ENCODE measurements at regions not wholly inside any gene's neighbourhood (a gene's known extent, or its start where the extent isn't known, plus 50 kb on each side); places are given as distances from the start of the nearest gene placed in this dataset.

DNA sequence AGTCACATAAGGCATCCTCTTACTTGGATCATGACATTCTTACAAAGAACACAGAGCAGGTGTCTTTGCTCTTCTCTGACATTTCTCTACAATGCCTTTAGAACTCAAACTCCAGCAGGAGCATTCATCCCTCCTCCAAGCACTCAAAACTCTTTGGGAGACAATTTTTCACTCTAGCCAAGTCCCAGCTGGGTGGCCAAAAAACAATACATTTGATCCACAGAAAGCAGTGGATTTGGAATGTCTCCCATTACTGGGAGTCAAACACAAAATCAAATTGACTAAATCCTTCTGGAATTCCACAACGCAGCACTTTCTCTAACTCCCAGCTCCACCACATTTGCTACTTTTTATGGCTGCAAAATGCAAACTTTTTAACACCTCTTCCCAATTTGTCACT is 108.6 kb upstream of the VGLL2 start:
- intact Hi-C loops (cut with DNase I): no loop called here
- no peak for DNase-seq

DNA sequence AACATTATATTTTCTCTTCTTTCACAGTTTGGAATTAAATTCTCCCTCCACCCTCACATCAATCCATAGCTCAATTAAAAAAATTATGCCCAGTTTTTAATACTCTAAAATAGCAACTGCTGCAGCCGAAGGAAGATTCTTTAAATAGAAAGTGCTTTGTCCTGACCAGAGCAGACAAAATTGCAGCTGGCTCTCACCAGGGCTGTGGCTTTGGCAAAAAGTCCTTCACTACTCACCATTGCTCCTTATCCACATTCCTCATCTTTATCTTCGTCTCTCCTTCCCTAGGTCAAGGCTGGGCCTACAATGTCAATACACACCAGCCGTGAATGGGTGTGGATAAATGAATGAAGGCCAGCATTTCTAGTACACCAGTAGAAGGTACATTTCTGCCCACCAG is 107.9 kb upstream of the VGLL2 start:
- intact Hi-C loops (cut with DNase I): no loop called here
- DNase-seq: no peak

DNA sequence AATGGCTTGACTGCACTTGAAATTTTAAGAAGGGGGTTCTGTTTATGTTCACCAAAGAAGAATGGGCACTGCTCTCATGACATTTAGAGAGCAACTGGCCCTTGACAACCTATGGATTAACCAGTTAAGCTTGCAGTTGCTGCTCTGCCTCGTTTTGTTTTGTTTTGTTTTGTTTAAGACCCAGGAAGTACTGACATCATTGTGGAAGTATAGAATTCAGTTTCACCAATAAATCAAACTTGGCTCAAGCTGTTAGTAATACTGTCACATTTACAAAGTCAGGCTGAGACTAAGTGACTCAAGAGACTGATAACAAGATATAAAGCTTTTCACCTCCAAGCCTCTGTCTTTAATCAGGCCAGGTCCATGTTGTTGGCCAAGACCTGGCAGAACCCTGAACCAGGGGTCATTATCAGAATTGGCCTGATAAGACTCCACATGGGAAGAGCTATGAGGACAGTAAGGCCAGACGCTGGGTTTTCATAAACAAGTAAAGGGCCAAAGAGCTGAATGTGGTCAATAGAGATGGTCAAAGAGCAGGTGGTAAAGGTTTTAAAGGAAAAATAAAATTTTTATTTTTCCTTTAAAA is 99.4 kb upstream of the VGLL2 start:
- intact Hi-C loops (cut with DNase I): no loop called here
- no peak for DNase-seq

DNA sequence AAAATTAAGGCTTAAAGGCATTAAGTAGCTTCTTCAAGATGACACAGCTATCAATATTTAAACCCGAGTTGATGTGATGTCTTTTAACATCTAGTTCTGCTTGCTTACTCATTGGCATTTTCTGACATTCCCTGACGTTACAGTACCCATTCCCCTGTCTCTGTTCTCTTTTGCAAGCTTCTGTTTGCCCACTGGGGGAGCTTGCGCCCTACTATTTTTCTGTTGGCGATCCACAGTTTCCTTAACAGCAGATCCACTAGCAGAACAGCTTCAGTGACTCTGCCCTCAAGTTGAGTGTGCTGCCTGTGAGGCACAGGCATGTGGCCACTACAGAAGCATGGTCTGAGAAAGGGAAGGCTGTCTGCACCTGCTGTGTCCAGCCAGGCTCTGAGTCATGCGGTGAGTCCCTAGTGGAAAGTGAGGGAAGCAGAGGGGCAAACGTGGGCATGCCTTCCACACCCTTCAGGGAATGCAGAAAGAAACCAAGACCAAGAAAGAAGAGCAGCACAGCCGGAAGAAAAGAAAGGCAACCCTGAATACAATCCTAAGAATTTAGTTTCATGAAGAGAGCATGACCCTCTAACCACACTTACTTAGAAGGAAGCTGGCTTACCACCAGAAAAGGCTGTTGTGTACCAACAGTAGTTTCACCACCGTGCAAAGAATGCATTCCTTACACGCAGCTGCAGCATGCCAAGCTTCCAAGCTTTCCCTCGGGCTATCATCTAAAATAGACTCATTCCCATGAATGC is 97.7 kb upstream of the VGLL2 start:
- no peak for DNase-seq
- intact Hi-C loops (cut with DNase I): no loop called here

GRCh38 chr6:117168296-117169063 is 96.9 kb upstream of the VGLL2 start:
- DNase-seq: no peak
- intact Hi-C loops (cut with DNase I): no loop called here

- intact Hi-C loops (cut with DNase I): no loop called here
- no peak for DNase-seq
Observed at GRCh38 chr6:117169064-117169665, 96.2 kb upstream of the VGLL2 start.

DNA sequence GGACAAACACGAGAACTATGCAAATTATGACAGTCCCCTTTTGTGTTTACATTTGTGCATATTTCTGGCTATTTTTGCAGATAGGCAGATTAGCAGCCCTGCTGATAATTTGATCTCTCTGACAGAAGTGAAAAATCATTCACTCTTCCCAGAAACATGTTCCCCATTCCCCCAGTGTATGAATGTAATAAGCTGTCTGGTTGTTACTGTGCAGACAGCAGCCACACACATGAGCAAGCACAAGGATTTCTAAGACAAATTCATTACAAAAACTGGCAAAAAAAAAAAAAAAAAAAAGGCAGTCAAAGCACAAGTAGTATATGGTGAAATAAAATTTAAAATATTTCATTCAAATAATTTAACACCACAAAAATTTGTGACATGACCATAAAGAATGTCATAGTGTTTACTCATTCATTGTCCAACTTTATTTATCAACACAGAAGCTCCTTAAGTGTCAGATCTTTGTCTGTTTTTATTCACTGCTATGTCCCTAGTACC is 95.5 kb upstream of the VGLL2 start:
- intact Hi-C loops (cut with DNase I): no loop called here
- no peak for DNase-seq

GRCh38 chr6:117174835-117175360 is 90.5 kb upstream of the VGLL2 start:
- no peak for DNase-seq
- intact Hi-C loops (cut with DNase I): no loop called here

DNA sequence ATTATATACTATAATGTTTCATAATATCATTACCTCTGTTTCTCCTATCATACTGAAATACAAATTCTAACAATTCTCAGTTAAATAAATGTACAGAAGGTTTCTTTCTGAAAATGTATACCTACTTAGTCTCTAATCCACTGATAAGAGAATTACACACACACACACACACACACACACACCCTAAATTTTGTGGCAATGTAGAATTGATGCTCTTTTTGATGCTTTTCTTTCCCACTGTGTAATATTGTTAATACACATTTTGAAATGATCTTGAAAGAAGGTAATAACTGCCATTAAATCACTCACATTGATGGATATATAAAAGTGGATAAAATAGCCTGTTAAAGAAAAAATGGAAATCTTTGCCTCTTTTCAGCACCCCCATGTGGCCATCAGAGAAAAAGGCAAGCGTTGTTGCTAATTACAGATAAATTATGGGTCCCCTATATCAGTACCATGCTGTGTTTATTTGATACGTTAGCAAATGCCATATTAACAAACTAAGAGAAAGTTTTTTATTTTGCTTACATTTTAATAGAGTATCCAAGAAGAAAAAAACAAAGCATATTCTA is 76.6 kb upstream of the VGLL2 start:
- intact Hi-C loops (cut with DNase I): no loop called here
- DNase-seq: no peak

DNA sequence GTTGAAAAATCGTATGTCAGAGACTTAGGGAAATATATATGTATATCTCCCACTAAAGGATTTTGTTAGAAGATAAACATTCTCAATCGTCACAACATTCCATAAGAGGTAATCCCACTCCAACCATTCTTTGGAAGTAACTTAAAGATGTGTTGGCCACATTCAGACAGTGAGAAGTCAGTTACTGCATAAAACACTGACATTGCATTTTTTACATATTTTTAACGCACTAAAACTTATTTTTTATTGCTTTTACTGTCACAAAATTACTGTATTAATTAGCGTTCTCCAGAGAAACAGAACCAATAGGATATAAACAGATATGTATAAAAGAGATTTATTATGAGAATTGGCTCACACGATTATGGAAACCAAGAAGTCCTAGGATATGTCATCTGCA is 74.3 kb upstream of the VGLL2 start:
- intact Hi-C loops (cut with DNase I): no loop called here
- no peak for DNase-seq

DNA sequence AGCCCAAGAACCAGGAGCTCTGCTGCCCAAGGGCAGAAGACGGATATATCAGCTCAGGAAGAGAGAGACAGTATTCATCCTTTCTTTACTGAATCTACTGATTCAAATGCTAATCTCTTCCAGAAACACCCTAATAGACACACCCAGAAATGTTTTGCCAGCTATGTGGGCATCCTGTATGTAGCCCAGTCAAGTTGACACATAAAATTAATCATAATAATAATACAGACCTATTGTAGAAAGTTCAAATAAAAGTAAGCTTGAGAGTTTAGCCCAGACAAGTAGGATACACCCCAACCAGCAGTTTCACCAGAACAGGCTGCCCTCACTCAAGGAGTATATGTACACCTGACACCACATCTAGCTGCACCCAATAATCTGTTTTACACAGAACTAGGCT is 73.9 kb upstream of the VGLL2 start:
- intact Hi-C loops (cut with DNase I): no loop called here
- DNase-seq: no peak

DNA sequence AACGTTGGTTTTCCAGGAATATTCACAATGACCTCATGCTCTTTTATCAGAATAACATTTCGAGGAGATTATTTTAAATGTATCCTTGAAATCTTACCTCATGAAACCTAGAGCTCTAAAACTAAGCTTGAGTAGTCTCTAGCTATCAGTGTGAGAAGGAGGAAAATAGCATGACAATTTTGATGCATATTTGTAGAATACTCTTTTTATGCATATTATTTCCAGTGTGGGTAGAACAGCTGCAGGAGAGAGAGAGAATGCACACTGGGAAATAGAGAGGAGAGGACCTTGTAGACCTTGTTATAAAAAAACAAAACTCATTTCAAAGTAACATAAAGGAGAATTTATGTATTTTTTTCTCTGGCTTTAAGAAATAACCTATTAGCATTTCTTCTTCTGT is 71.1 kb upstream of the VGLL2 start:
- intact Hi-C loops (cut with DNase I): no loop called here
- DNase-seq: no peak

DNA sequence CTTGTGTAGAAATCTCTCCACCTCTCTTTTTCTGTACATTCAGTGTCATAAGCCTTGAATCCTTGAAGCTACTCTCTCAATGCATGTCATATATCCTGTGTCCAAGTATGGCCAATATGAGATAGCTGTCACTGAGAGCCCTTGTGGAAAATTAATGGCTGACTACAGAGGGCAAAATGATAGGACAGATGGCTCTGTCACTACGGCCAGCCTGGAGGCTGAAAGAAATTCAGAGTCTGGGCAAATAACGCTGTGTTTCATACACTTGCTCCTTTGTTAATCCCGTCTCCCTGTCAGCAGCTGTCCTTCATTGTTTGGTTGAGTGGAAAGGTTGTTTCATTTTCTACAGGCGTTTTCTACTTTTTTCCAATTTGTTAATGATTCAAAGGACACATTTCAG is 70.4 kb upstream of the VGLL2 start:
- intact Hi-C loops (cut with DNase I): no loop called here
- peak in 3 of 42 donors; percentile 8 to 51 (median 49) for DNase-seq

GRCh38 chr6:117195728-117196127 is 69.6 kb upstream of the VGLL2 start:
- no peak for DNase-seq
- intact Hi-C loops (cut with DNase I): no loop called here

DNA sequence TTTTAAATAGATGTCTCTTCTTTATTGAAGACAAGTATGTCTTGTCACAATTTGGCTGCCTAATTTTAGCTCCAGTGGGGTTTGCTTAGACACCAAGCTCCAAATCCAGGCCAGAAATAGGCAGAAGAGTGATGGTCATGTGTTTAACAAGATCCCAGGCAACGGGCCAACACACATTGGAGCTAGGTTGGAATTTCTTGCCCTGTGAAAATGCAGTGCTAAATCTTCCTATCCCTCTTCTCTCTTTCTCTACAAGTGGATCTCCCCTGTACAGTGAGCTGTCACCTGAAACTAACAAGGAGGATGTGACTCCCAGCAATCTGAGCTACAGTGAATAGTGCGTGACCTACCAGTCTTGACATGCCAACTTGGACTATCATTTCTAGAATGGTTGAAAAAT is 65.3 kb upstream of the VGLL2 start:
- no peak for DNase-seq
- intact Hi-C loops (cut with DNase I): no loop called here

- no peak for DNase-seq
- intact Hi-C loops (cut with DNase I): no loop called here
Observed at GRCh38 chr6:117204903-117205302, 60.5 kb upstream of the VGLL2 start.

- no peak for DNase-seq
- intact Hi-C loops (cut with DNase I): no loop called here
Observed at GRCh38 chr6:117205876-117206275, 59.5 kb upstream of the VGLL2 start.

GRCh38 chr6:117206522-117206921 is 58.8 kb upstream of the VGLL2 start:
- DNase-seq: no peak
- intact Hi-C loops (cut with DNase I): no loop called here

DNA sequence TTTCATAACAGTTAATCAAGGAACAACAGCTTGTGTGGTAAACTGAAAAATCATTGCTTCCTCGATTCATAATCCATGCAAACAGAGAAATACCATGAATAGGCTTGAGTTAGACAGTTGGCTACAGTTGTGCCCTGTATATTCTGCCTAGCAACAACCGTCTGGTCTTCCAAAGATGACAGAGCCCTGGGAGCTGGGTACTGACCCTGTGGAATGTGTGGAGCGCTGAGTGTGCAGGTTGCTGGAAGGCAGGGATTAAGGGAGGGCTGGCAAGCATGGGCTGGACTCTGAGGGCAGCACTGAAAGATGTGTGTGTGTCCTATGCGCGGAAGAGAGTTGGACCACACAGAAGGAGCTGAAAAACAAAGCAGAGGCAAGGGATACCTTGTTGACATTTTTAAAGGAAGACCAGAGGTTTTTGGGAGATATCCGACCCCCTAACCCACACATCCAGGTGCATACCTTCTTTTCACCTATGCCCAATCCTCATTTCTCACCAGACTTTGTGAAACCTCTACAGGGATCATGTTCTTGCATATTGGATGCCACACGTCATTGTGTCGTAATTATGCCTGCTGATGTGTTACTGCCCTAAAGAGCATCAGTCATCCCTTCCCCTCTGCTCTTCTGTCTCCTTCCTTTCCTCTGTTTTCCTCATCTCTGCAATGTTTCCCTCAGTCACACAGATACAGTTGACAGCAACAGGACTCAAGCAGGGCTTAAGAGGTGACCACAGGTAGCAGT is 58.2 kb upstream of the VGLL2 start:
- intact Hi-C loops (cut with DNase I): no loop called here
- no peak for DNase-seq
